Stimulated activated CD4-positive, alpha-beta T cell treated with anti-CD3 and anti-CD28 coated beads, Interleukin-1b, Interleukin-23, amount 100 ng/mL, for 48 hours (primary cell): ENCODE measurements at regions not wholly inside any gene's neighbourhood (a gene's known extent, or its start where the extent isn't known, plus 50 kb on each side); places are given as distances from the start of the nearest gene placed in this dataset.
A peak's percentile ranks its signal among the peaks of the same experiment; 100 is the strongest.
"Not testable (repeated sequence)": the region's sequence is repeated elsewhere in the genome, so short reads cannot be mapped to it uniquely, and the experiment has no call there.

Experiments used
- DNase-seq: peaks from one replicate; pipeline ENCODE4 v3.0.0-alpha.2; 2020

GRCh38 chr13:78060966-78061365 is 142.3 kb upstream of the EDNRB start:
- no peak for DNase-seq

DNA sequence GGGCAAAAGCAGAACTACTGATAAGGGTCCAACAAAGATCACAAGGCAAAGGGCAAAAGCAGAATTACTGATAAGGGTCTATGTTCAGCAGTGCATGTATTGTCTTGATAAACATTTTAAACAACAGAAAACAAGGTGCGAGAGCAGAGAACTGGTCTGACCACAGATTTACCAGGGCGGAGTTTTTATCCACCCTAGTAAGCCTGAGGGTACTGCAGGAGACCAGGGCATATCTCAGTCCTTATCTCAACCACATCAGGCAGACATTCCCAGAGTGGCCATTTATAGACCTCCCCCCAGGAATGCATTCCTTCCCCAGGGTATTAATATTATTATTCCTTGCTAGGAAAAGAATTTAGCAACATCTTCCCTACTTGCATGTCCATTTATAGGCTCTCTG is 138.2 kb upstream of the EDNRB start:
- not testable (repeated sequence) for DNase-seq

GRCh38 chr13:78054157-78054556 is 135.5 kb upstream of the EDNRB start:
- DNase-seq, result no peak

GRCh38 chr13:78047151-78047550 is 128.5 kb upstream of the EDNRB start:
- DNase-seq, result no peak

DNA sequence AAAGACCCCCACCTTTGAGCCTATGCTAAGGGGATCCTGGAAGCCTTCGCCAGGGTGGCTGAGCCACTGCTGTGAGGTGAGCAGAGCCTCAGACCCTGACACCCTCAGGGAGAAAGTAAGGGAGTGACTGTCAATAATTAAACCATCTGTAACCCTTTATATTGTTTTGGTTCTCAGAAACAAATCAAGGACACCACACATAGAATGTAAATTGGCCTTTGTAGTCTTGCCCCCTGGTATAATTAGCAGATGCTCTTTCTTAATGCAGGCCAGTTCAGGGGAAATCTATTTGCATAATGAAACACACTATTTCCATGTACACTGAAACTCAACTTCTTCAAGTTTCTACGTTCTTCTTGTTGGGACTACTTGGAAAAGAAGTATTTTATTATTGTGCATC is 127.7 kb upstream of the EDNRB start:
- DNase-seq, result no peak

- DNase-seq, result no peak
Measured at GRCh38 chr13:78045916-78046315, 127.3 kb upstream of the EDNRB start.

GRCh38 chr13:78041366-78041765 is 122.7 kb upstream of the EDNRB start:
- not testable (repeated sequence) for DNase-seq

DNA sequence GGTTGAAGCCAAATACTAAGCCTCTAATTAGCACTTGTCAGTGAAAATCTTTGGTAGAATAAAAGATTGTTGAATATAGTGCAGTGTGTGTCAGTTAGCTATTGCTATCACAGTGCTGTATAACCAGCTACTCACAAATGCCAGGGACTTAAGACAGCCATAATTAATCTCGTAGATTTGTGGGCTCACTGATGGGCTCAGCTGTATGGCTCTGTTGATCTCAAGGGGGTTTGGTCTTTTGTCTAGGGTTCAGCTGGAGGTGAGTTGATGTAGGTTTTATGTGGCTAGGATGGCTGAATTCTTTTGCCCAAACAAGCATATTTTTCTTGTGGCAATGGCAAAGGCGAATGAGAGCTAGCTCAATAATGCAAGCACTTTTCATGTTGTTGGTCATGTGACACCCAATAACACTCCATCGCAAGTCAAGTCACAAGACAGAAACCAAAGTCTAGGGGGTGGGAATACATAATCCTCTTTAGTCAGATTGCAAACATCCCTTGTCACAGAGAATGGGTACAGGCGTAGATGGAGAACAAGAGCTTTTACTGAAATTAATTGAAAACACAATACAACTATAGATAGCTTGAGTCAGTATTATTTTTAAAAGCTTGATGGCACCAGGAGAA is 121.7 kb upstream of the EDNRB start:
- no peak for DNase-seq

GRCh38 chr13:78036841-78037240 is 118.2 kb upstream of the EDNRB start:
- no peak for DNase-seq

- DNase-seq, result no peak
Measured at GRCh38 chr13:78035500-78035899, 116.9 kb upstream of the EDNRB start.

GRCh38 chr13:78033509-78033908 is 114.9 kb upstream of the EDNRB start:
- no peak for DNase-seq

GRCh38 chr13:78032132-78032531 is 113.5 kb upstream of the EDNRB start:
- DNase-seq, result no peak

DNA sequence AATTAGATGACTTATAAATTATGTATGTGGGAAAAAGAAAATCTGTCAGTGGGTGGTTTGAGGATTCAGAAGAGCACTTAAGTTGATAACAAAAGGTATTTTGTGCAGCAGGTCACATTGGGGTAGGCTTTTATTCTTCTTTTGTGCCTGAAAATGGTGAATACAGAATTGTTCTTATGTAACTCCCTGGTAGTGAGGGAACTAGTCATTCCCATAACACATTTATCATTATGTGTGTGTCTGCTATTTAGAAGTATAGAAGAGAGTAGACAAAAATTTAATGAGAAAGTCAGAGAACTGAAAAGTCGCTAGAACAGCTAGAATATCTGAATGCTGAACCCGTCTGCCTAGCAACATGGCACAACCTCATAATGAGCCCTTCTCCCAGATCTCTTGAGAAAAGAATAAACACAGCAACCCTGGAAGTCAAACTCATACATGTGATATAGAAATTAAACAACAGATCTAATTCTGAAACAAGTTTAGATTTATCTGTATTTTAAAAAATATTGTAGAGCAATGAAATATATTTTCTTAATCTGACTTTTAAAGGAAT is 111.8 kb upstream of the EDNRB start:
- no peak for DNase-seq

DNA sequence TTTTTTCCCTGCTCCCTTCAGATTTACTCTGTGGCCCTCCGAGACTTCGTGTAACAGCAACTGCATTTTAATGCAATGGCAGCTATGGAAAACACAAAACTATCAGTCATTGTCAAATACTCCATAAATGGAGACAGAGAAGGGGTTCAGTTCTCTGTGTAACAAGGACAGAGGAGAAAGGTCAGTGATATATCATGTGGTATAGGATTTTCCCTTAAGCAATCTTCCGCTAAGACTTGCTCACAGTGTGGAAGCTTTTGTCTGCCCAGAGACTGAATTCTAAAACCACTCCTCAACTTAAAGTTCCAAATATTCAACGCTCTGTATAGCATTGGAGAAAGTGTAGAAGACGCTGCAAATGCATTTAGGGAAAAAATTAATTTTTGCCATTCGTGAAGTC is 111.3 kb upstream of the EDNRB start:
- no peak for DNase-seq

DNA sequence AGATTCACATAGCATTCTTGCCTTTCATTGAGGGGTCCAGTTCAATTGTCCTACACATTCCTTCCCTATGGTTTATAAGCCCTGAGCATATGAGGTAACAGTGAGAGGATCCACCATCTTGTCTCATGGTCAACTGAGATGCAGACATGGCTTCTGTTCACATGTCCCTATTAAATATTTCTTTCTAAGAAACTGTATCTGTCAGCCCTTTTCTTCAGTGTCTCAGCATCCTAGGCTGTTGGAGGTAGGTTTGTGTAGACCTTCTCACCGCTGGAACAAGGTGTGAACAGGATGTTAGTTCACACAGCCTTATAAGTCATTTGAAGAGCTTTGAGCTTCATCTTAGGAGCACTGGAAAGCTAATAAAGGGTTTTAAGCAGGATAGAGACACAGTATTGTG is 110.3 kb upstream of the EDNRB start:
- DNase-seq, result no peak

GRCh38 chr13:78024996-78025395 is 106.4 kb upstream of the EDNRB start:
- DNase-seq, result no peak

GRCh38 chr13:78022164-78022877 is 103.7 kb upstream of the EDNRB start:
- DNase-seq, result peak; percentile 62

DNA sequence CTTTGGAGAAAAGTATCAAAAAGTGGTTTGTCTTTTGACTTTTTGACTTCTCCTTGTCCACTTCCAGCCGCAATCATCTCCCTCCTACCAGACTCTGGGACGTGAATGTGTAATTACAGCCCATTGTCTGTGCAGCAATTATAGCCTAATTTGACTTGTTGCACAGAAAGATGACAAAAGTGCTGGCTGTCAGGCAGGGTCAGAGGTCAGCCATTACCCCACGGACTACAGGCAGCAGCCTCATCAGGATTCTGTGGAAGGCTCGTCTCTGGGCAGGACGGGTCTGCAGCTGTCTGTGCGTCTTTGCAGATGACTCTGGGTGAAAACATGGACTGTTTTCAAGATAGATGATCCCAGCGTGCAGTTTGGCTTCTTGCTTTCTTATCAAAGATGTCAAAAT is 102.2 kb upstream of the EDNRB start:
- DNase-seq, result no peak

GRCh38 chr13:78015782-78016181 is 97.2 kb upstream of the EDNRB start:
- no peak for DNase-seq

DNA sequence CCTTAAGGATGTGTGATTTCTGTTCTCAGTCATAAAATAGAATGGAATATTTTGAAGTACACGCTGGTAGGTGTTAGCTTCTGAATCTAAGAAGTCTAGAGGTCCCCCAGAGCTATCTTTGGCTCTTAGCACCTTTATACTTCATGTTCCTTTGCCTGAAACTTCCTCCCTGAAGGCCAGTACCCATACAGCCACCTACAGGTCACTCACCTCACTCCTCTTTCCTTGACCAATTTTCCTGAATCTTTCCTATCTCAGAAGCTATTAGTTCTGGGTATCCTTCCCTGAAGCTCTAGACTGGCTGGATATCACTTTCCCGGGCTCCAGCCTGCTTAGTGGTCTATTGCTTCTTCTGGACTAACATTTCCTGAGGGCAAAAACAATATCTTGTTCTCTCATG is 93.4 kb upstream of the EDNRB start:
- DNase-seq, result no peak

GRCh38 chr13:78004821-78005220 is 86.2 kb upstream of the EDNRB start:
- no peak for DNase-seq

DNA sequence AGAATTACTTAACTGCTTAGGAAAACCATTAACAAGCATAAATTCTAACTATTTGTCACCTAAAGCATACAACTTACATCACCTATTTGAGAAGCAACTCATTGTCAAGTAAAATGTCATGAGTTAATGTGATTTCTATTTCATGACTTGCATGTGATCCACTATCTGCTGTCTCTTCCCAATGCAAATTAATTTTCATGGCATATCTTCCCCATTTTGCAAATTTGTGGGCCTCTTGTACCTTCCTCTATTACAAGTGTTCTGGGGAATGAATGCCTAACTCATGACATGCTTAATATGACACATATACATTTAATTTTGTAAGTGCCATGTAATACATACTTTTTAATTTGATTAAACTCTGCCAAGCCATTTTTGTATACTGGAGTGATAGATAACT is 81.1 kb upstream of the EDNRB start:
- DNase-seq, result no peak

- no peak for DNase-seq
Measured at GRCh38 chr13:77994166-77994565, 75.5 kb upstream of the EDNRB start.

GRCh38 chr13:77991003-77991402 is 72.4 kb upstream of the EDNRB start:
- no peak for DNase-seq

DNA sequence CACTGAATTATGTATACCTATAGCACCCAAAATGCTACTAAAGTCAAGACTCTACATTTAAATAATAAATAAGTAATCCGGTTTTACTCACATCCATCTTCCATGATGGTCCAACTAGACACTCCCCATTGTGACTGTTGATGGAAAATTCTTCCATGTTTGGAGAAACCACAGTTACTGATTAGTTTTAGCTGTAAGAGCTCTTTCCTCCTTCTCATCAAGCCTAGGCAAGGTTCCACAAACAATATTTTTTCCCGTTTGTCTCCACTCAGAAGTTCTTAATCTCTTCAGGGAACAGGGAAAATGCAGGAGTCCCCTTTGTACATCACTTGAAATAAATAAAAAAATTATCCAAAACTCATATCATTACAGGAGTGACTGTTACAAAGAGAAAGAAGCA is 70.7 kb upstream of the EDNRB start:
- DNase-seq, result no peak
